NCI-H2171 treated with DMSO at 0.1 percent for 48 hours (cell line): ENCODE measurements at regions not wholly inside any gene's neighbourhood (a gene's known extent, or its start where the extent isn't known, plus 50 kb on each side); places are given as distances from the start of the nearest gene placed in this dataset.
"Not testable (repeated sequence)": the region's sequence is repeated elsewhere in the genome, so short reads cannot be mapped to it uniquely, and the experiment has no call there.

ENCODE experiments used
- DNase-seq: peaks from one replicate; lab custom pipeline; 2025; lab: John Stamatoyannopoulos, UW

DNA sequence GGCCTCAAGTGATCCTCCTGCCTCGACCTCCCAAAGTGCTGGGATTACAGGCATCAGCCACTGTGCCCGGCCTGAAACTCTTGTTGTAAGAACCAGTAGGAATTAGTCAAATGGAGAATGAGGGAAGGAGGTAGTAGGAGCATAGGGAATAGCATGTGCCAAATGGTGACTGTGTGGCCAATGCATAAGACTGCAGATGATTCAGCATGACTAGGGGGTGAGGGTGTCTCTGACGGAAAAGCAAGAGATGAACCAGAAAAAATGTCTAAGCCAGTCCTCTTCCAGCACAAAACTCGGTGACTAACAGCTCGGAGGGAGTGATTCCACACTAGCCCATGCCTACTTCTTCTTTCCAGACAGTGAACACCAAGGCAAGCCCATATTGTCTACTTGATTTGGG is 58.2 kb upstream of the DUSP21 start:
- DNase-seq, result no peak

DNA sequence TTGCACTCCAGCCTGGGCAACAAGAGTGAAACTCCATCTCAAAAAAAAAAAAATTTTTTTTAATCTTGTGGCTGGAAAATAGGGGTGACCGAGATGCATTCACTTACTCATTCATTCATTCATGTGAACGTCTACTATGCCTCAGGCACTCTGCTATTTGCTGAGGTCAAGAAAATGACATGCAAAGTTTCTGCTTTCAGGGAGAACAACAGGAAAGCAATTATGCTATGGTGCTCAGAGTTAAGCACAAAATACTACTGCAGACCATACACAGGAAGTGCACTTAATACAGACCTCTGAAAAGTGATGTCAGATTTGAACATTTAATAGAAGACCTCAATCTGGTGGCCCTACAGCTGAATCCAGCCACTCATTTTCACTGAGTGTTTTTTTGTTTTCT is 59.6 kb upstream of the DUSP21 start:
- no peak for DNase-seq

DNA sequence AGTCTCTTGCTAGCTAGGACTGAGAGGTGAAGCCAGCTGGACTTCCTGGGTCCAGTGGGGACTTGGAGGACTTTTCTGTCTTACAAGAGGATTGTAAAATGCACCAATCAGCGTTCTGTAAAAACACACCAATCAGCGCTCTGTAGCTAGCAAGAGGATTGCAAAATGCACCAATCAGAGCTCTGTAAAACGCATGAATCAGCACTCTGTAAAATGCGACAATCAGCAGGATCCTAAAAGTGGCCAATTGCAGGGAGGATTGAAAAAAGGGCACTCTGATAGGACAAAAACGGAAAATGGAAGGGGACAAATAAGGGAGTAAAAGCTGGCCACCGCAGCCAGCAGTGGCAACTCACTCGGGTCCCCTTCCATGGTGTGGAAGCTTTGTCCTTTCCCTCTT is 65.6 kb upstream of the DUSP21 start:
- no peak for DNase-seq

DNA sequence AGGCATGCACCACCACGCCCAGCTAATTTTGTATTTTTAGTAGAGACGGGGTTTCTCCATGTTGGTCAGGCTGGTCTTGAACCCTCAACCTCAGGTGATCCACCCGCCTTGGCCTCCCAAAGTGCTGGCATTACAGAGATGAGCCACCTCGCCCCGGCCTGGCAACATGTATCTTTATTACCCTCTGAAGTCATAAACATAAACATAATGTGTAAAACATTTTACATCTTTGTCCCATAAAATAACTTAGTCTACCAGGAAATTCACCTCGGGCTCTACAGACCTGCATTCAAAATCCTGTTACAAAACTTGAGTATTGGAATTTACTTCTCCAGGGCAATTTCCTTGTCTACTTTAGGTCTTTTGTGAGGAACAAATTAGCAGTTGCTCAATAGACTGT is 68.1 kb upstream of the DUSP21 start:
- no peak for DNase-seq

DNA sequence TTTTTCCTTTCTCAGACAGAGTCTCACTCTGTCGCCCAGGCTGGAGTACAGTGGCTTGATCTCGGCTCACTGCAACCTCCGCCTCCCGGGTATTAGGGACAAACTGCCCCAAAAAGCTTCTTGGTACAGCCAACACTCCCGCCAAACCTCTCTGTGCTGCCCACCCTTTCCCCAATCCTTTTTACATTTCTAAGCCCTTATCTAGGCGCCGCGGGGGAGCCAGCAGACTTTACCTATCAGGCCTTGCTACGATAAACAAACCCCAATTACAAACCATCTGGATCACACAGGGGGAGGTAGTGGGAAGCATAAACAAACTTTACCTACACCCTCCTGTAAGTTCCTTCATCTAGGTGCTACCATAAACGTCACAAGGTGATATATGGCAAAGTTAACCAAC is 69.8 kb upstream of the DUSP21 start:
- DNase-seq, result not testable (repeated sequence)

DNA sequence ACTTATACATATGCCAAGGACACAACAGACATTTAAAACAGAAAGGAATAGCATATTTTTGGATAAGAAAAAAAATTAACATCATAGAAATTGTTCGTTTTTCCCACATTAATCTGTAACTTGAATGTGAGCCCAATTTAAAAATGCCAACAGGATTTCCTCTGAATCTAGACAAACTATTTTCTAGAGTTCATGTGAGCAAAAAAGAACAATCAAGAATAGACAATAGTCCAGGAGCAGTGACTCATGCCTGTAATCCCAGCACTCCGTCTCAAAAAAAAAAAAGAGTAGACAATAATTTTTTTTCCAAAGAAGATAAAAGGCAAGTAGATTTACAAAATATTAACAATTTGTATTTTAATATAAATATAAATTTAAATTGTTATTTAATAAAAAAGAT is 73.7 kb upstream of the DUSP21 start:
- DNase-seq, result no peak

DNA sequence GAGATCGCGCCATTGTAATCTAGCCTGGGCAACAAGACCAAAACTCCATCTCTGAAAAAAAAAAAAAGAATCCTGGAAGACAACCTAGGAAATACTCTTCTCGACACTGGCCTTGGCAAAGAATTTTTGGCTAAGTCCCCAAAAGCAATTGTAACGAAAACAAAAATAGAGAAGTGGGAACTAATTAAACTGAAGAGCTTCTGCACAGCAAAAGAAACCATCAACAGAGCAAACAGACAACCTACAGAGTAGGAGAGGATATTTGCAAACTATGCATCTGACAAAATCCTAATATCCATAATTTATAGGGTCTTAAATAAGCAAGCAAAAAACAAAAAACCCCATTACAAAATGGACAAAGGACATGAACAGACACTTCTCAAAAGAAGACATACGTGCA is 76.5 kb upstream of the DUSP21 start:
- no peak for DNase-seq

DNA sequence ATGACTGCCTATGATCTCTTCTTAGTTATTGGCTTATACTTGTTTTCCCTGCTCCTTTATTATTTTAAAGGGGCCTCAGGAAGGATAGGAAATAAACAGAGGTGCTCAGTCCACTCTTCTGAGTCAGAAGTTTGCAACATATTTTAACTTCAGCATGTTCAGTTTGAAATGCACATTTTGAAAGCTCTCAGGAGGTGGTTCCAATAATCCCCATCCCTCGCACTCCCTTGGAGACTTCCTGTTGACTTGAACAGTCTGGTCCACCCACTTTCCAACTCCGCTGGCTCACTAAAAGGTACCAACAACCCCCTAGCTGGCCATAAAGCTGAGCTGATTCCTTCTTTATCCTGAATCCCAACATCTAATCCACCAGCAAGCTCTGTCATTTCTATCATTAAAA is 78.3 kb upstream of the DUSP21 start:
- no peak for DNase-seq

DNA sequence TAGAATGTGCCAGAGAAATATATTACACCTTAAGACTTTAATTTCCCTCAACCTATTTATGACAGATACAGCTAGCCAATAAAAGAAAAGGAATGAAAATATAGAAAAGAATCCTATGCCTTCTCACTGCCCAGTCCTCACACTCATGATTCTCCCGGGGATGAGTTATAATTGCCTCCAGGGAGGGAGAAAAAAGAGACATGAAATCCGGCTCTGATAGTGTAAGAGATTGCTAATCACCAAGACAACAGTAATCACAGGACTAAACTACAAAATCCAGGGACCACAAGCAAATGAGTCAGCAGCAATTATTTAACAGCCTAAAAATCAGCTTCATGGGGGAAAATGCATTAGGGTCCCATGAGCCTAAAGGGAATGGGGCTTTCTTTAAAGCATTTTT is 95.9 kb upstream of the DUSP21 start:
- no peak for DNase-seq

DNA sequence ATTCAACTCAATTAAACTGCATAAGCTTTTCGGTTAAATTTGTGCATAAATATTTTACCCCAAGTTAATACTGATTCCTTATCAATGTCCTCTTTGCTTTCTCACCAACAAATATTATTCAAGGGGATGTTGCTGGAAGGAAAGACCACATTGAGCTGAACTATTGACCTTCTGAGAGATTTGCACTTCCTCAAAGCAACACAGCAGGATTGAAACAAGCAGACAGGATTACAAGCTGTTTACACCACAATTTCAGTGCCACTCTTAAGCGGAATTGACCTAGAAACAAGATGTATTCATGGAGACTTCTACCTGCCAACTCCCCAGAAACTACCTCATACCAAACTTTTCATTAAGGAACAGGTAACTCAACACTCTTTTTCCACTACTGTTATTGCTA is 96.5 kb upstream of the DUSP21 start:
- no peak for DNase-seq

DNA sequence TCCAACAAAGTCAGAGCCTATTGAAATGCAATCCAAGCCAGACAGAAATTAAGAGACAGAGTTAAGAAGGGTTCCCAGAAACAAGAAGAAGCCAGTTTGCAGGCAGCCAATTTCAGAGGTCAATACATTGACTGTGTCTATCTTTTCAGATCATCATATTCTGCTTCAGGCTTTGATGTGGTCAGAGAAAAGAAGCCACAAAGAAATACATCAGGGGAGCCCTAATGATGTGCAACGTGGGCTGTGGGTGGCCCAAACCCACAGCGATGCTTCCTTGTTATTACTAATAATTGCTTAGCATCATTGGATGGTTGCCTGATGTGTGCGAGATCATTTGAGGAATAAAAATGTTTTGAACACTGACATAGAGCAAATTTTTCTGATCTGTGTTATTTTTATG is 99.0 kb upstream of the DUSP21 start:
- DNase-seq, result no peak

DNA sequence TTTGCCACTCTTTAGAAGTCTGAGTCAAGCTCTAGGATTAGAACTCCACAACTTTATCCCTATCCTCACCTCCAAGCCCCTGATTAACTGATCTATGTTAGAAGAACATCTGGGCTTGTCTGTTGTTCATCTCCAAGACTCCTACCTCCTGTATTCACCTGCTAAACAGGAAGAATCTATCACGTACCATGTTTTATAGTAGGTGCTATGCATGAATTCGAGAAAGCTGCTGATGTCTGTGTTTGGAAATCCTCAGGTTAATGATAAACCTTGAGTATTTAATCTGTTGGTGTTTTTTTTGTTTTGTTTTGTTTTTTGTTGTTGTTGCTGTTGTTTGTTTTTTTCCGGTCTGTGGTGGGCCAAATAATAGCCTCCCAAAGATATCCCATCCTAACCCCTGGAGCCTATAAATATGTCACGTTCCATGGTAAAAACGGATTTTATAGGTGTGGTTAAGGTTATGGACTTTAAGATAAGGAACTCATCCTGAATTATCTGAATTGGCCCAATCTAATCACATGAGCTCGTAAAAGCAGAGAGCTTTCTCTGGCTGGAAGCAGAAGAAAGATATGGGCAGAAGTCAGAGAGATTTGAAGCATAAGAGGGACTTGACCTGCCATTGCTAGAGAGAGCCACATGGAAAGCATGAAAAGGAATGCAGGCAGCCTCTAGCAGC is 101.2 kb upstream of the DUSP21 start:
- DNase-seq, result no peak

DNA sequence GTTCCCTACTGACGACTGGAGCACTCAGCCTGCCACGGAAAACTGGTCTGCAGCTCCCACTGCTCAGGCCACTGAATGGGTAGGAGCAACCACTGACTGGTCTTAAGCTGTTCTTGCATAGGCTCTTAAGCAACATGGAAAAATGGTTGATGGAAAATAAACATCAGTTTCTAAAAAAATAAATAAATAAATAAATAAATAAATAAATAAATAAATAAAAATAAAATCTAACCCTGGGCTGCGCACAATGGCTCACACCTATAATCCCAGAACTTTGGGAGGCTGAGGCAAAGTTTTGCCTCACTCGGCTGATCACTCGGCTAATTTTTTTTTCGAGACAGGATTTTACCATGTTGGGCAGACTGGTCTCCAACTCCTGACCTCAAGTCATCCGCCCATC is 102.0 kb upstream of the DUSP21 start:
- DNase-seq, result not testable (repeated sequence)

DNA sequence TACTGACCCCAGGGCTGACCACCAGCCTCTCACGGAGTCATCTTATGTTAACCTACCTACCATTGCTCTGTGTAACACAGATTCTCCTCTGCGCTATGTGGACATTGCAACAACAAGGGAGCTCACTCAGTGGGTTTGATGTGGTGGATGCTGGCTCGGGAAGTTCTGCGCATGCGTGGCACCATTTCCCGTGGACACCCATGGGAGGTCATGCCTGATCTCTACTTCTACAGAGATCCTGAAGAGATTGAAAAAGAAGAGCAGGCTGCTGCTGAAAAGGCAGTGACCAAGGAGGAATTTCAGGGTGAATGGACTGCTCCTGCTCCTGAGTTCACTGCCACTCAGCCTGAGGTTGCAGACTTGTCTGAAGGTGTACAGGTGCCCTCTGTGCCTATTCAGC is 102.4 kb upstream of the DUSP21 start:
- DNase-seq, result not testable (repeated sequence)

DNA sequence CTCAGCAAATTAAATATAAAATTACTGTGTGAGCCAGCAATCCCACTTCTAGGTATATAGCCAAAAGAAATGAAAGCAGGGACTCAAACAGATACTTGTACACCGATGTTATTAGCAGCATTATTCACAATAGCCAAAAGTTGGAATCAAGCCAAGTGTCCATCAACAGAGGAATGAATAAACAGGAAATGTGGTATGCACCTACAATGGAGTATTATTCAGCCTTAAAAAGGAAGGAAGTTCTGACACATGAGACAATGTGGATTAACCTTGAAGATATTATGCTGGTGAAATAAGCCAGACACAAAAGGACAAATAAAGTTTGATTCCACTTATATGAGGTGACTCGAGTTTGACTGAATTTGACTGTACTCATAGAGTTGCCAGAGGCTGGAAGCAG is 108.3 kb upstream of the DUSP21 start:
- no peak for DNase-seq

DNA sequence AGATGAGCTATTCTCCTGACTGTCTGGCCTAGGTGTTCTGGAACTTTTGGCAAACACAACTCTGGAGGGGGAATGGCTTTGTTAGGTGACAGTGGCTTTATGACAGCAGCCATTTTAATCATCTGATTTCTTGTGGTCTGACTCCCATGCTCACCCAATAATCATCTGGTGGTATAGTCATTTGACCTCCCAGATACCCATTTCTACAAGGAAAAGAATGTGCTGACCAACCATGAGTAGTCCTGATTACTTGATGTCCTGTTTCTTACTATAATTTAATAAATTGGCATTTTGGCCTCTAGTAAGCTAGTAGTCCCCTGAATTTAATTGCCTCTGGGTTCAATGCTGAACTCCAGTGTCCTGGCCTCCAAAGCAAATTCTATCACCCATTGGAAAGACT is 109.9 kb upstream of the DUSP21 start:
- no peak for DNase-seq

DNA sequence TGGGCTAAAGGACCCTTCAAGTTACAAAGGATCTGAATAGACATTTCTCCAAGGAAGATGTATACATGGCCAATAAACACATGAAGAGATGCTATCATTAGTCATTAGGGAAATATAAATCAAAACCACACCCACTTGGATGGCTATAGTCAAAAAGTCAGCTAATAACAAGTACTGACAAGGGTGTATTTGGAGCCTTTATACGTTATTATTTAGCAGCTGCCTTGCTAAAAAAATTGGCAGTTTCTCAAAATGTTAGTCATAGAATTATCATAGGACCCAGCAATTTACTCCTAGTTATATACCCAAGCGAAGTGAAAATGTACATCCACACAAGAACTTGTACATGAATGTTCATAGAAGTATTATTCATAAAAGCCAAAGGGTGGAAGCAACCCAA is 112.7 kb upstream of the DUSP21 start:
- no peak for DNase-seq

DNA sequence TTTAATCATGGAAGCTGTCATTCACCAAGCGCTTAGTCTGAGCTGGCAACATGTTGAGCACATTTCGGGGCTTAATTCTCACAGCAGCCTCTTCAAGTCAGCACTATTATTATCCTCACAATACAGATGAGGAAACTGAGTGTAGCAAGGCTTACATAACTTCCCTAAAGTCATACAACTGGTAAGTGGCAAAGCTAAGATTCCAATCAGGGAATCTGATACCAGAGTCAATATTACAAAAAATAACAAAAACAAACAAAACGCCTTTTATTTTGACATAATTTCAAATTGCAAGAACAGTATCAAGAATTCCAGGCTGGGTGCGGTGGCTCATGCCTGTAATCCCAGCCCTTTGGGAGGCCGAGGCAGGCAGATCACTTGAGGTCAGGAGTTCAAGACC is 120.4 kb upstream of the DUSP21 start:
- no peak for DNase-seq

DNA sequence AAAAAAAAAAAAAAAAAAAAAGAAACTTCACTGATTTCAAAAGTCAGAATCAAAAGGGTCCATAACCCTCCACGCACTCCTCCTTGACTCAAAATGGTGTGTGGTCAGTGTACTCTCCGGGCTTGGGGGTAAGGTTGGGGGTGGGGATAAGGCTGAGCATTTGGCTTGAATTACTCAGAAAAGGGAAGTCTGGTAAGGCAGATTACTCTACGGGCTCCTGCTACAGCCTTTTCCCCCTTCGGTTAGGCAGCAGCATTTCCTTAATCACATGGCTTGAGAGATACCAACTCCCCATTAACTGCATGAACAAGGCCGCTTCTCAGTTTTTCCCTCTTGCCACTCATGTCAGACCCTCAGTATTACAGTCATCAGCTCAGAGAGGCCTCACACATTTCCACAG is 135.4 kb upstream of the DUSP21 start:
- DNase-seq, result no peak

DNA sequence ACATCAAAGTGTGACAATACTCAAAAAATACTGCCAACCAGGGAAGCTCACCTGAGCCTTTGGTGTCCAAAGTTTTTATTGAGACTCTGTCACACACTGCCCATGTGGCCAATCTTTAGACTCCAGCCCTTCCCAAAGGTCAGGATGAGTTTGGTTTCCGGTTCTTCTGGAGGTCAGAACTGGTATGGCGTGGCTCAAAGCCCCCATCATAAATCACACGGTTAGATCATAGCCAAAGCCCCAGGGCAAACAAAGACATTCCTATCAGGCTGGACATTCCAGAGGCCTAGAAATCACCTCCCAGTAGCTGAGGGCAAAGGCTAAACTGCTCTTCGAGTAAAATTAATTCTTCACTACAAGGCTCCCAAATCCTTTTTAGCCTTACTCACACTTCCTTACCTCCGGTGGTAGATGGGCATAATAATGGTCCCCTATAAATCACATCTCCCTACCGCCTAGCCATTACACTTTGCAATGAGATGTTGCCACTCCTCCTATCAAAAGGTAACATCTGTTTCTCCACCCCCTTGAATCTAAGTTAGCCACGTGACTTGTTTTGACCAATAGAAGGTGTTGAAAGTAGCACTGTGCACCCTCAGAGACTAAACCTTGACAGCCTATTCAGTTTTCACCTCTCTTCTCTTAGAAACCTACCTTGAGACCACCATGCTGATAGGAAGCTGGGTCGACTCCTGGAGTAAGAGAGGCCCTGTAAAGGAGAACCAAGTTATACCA is 137.8 kb upstream of the DUSP21 start:
- no peak for DNase-seq

DNA sequence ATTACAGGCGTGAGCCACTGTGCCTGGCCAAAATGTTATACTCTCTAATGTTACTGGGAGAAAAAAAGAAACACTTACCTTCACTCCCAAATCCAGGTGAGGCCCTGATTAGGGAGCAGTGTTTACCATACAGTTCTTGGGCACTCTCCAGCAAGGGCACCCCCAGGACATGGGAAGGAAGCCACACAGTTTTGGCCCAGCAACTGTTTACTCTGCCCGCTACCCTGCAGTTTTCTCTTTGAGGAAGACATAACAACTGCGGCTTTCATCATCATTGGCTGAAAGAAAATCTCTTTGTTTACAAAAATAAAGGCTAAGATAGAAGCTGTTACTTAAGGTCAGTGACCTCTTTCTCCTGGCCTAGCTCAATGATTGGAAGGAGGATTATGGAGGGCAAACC is 145.5 kb upstream of the DUSP21 start:
- no peak for DNase-seq

DNA sequence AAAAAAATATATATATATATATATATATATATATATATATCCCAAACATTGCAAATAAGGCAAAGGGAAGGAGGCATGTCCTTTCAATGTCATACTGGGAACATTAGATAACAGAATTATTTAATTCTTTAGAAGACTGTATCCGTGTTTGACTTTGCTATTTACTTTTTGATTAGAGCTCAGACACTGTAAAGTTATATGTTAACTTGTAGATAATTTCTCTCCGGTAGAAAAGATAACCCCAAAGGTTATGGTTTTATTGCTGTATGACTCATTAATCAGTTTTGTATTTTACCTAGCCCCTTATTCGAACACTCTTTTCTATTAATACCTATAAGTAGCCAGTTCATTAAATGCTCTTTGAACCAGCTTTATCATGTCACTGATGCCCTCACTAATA is 150.6 kb upstream of the DUSP21 start:
- DNase-seq, result no peak

DNA sequence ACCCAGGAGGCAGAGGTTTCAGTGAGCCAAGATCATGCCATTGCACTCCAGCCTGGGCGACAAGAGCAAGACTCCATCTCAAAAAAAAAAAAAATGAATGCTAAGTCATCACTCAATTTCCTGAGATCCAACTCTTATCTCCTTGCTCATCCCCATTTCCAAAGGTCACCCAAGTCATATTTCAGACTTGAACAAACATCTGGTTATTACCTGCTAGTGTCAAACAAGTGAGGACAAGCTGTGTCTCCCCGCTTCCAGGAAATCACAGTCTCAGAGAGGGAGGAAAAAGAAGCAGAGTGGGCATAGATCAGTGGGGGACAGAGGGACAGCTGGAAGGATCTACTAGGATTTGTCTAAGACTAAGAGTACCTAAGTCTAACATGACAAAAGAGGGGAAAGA is 147.5 kb upstream of the FUNDC1 start:
- DNase-seq, result no peak

DNA sequence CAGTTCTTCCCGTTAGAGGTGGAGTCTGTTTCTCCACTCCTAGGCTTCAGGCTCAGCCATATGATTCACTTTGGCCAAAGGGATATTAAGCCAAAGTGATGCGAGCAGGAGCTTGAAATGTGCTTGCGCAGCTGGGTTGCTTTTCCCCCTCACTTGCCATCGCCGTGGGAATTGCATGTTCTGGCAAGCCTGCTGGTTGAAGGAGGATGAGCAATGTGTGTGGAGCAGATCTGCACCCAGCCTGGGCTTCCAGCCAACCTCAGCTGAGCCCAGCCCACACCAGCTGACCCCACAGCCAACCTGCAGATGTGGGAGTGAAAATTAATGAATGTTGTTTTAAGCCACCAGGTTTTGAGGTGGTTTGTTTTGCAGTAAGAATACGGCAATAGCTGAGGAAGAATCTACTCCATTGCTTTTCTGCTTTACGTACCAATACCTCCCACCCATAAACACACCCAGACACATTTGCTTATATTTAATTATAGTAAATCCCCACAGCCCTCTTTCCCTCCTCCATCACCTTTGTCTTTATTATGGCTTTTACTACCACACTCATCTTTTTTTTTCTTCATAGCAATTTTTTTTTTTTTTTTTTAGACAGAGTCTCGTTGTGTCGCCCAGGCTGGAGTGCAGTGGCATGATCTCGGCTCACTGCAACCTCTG is 132.8 kb upstream of the FUNDC1 start:
- DNase-seq, result peak; percentile 93
